Suprapubic skin (tissue), 4 donors: ENCODE measurements at regions not wholly inside any gene's neighbourhood (a gene's known extent, or its start where the extent isn't known, plus 50 kb on each side); places are given as distances from the start of the nearest gene placed in this dataset.

Experiments used
- DNase-seq, 2 donors: peaks; one replicate each; pipeline ENCODE4 v3.0.0-alpha.2; 2019; ENCODE audit warnings: low spot score in 2 of 2
- H3K27ac ChIP-seq: fragments of 200-600 bp; sonication (generic); one replicate; pipeline ENCODE4 v1.5.1; 2019
- H3K27me3 ChIP-seq: fragments of 200-600 bp; sonication (generic); one replicate; pipeline ENCODE4 v1.5.1; 2019
- H3K36me3 ChIP-seq: fragments of 200-600 bp; sonication (generic); one replicate; pipeline ENCODE4 v1.5.1; 2019
- H3K4me1 ChIP-seq: fragments of 200-600 bp; sonication (generic); one replicate; pipeline ENCODE4 v1.5.1; 2019
- H3K4me3 ChIP-seq: fragments of 200-600 bp; sonication (generic); one replicate; pipeline ENCODE4 v1.5.1; 2019; ENCODE audit warnings: mild to moderate bottlenecking
- H3K9me3 ChIP-seq: fragments of 200-600 bp; sonication (generic); one replicate; pipeline ENCODE4 v1.5.1; 2019
- EP300 ChIP-seq: sonication (generic); formaldehyde crosslinking; IDR thresholded peaks from one replicate; pipeline ENCODE4 v1.6.1; 2017; ENCODE audit warnings: antibody characterized with exemption
- POLR2A ChIP-seq, 2 donors: fragments of 450-650 bp; IDR thresholded peaks; one replicate each; pipeline ENCODE4 v1.6.1; 2017; ENCODE audit warnings: antibody characterized with exemption in 2 of 2, mild to moderate bottlenecking in 2 of 2, moderate library complexity in 2 of 2
- POLR2AphosphoS5 ChIP-seq, 3 donors: sonication (generic); formaldehyde crosslinking; IDR thresholded peaks; one replicate each; pipeline ENCODE4 v1.6.1; 2017; ENCODE audit warnings: antibody characterized with exemption in 3 of 3
- WGBS: methylation state at CpG from one replicate; pipeline ENCODE4 v1.1.5; 2018; 5-methylcytosine and 5-hydroxymethylcytosine counted together
- TF ChIP-seq, protein P1 (sequence below), 2 donors: fragments of 200-600 bp in 1 of 2; fragments of 450-650 bp in 1 of 2; sonication (generic) in 1 of 2; IDR thresholded peaks; one replicate each; pipeline ENCODE4 v1.5.1; 2016 to 2019; ENCODE audit warnings: antibody characterized with exemption in 2 of 2, mild to moderate bottlenecking in 1 of 2, moderate library complexity in 1 of 2

DNA sequence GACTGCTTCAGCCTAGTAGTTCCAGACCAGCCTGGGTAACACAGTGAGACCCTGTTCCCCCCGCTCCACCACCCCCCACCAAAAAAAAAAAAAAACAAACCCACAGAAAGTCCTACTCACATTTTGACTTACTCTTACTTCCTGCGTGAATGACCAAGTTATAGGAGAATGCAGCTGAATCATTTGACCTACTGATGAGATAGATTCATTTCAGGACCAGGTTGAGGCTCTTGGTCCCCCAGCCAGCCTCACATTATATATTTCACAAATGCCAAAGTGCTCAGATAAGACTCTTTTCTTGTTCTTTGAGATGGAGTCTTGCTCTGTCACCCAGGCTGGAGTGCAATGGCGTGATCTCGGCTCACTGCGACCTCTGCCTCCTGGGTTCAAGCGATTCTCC, 70.2 kb downstream of the KLF5 start:
- Histone ChIP-seq H3K4me3 (no peak overlapping the region), H3K4me1 (no peaks in the 10 kb centered on the region), H3K27me3 (no peaks in the 10 kb centered on the region), H3K9me3 (no peaks in the 10 kb centered on the region), H3K36me3 (no peaks in the 10 kb centered on the region), H3K27ac (no peak overlapping the region)
- DNase-seq, result no peak
- WGBS, result 85% methylated on average over 6 of the region's 6 CpGs
- TF ChIP-seq POLR2AphosphoS5 (IDR thresholded peaks at IDR 0.05) (no peak), EP300 (no peak), POLR2A (IDR thresholded peaks at IDR 0.05) (no peak)
- TF ChIP-seq, protein P1, sequence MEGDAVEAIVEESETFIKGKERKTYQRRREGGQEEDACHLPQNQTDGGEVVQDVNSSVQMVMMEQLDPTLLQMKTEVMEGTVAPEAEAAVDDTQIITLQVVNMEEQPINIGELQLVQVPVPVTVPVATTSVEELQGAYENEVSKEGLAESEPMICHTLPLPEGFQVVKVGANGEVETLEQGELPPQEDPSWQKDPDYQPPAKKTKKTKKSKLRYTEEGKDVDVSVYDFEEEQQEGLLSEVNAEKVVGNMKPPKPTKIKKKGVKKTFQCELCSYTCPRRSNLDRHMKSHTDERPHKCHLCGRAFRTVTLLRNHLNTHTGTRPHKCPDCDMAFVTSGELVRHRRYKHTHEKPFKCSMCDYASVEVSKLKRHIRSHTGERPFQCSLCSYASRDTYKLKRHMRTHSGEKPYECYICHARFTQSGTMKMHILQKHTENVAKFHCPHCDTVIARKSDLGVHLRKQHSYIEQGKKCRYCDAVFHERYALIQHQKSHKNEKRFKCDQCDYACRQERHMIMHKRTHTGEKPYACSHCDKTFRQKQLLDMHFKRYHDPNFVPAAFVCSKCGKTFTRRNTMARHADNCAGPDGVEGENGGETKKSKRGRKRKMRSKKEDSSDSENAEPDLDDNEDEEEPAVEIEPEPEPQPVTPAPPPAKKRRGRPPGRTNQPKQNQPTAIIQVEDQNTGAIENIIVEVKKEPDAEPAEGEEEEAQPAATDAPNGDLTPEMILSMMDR (IDR thresholded peaks at IDR 0.05), result no peak
